ENCODE measurements at regions not wholly inside any gene's neighbourhood (a gene's known extent, or its start where the extent isn't known, plus 50 kb on each side); places are given as distances from the start of the nearest gene placed in this dataset.

DNA sequence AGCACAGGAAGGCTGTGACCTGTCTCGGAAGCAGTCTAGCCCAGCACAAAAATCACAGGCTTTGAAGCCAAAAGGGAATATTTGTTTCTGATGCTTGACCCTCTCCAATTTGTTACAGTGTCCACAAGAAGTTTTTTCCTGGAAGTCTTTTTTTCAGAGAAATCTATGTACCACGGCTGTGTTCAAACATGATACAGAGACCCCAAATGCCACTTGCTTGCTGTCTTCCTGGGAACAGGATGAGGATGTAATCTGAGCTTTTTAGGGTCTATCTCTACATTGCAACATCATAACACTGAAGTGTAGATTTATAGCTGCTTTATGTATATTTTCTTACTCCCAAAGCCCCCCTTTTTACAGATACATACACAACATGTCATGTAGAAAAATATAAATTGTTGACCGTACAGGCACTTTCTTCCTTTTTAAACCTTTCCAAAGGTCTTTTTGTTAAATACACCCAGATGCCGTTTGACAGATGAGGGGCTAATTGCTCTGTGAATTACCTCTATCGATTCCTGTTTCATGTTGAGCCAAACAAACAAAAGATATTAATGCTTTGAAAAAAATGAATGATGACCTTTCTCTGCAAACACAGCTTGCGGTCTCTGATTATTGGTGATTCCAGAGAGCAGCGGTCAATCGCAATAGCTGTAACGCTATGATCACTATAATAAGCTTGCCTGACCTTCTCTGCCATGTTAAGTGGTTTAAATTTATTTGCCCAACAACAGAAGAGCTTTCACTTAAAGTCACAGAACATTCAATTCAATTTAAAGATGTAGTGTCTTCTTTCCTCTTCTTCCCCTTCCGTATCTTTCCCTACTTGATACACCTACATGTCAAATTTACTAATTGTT lies 875.9 kb upstream of the NR2F2 start:
- TF ChIP-seq CTCF (IDR thresholded peaks at IDR 0.05) (no peak), ZFX (IDR thresholded peaks at IDR 0.05; ENCODE audit: borderline replicate concordance) (no peak)

Data from 22Rv1 (cell line).